ENCODE measurements at regions not wholly inside any gene's neighbourhood (a gene's known extent, or its start where the extent isn't known, plus 50 kb on each side); places are given as distances from the start of the nearest gene placed in this dataset.

- Histone ChIP-seq H3K4me2 (no peak overlapping the region), H3K27ac (no peak overlapping the region), H2AFZ (replicated peaks) (no peak overlapping the region), H3K4me1 (no peaks in the 10 kb centered on the region), H3K9ac (no peak overlapping the region), H3K79me2 (ENCODE audit: low read depth) (no peaks in the 10 kb centered on the region), H4K20me1 (ENCODE audit: low read depth) (no peaks in the 10 kb centered on the region), H3F3A (ENCODE audit: low read depth) (no peaks in the 10 kb centered on the region), H3K4me3 (no peak overlapping the region), H3K27me3 (no peaks in the 10 kb centered on the region), H3K36me3 (no peaks in the 10 kb centered on the region), H3K9me3 (ENCODE audit: low read depth) (no peaks in the 10 kb centered on the region)
- H3K27me3 Mint-ChIP-seq (ENCODE audit: insufficient read depth, low read depth), result no peaks in the 10 kb centered on the region
- no peak overlapping the region for H3K27ac Mint-ChIP-seq
- H3K4me1 Mint-ChIP-seq, result peaks cover 3% of the 10 kb centered on the region
- no peak for DNase-seq (ENCODE audit: low spot score)
- H3K36me3 Mint-ChIP-seq, result no peaks in the 10 kb centered on the region
- H3K4me3 Mint-ChIP-seq, result no peak overlapping the region
- no peaks in the 10 kb centered on the region for H3K9me3 Mint-ChIP-seq
- TF ChIP-seq, protein P1, sequence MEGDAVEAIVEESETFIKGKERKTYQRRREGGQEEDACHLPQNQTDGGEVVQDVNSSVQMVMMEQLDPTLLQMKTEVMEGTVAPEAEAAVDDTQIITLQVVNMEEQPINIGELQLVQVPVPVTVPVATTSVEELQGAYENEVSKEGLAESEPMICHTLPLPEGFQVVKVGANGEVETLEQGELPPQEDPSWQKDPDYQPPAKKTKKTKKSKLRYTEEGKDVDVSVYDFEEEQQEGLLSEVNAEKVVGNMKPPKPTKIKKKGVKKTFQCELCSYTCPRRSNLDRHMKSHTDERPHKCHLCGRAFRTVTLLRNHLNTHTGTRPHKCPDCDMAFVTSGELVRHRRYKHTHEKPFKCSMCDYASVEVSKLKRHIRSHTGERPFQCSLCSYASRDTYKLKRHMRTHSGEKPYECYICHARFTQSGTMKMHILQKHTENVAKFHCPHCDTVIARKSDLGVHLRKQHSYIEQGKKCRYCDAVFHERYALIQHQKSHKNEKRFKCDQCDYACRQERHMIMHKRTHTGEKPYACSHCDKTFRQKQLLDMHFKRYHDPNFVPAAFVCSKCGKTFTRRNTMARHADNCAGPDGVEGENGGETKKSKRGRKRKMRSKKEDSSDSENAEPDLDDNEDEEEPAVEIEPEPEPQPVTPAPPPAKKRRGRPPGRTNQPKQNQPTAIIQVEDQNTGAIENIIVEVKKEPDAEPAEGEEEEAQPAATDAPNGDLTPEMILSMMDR (IDR thresholded peaks at IDR 0.05), result no peak
These were observed 515.9 kb downstream of the PLPP3 start for GRCh38 chr1:56063461-56063860.

GRCh38 chr1:56062625-56063024 lies 516.7 kb downstream of the PLPP3 start:
- TF ChIP-seq EZH2phosphoT487 (IDR thresholded peaks at IDR 0.05) (no peak), EZH2 (IDR thresholded peaks at IDR 0.05) (no peak)
- TF ChIP-seq, protein P1 (IDR thresholded peaks at IDR 0.05), result no peak
- no peaks in the 10 kb centered on the region for H3K9me3 ChIP-seq (ENCODE audit: low read depth)
- no peak overlapping the region for H3K9ac ChIP-seq
- H3K4me2 ChIP-seq, result no peak overlapping the region
- H2AFZ ChIP-seq (replicated peaks), result no peak overlapping the region
- no peak overlapping the region for H3K27ac ChIP-seq
- H3K27me3 ChIP-seq, result no peaks in the 10 kb centered on the region
- no peaks in the 10 kb centered on the region for H3K79me2 ChIP-seq (ENCODE audit: low read depth)
- no peaks in the 10 kb centered on the region for H3K36me3 Mint-ChIP-seq
- no peaks in the 10 kb centered on the region for H3K27me3 Mint-ChIP-seq (ENCODE audit: insufficient read depth, low read depth)
- no peaks in the 10 kb centered on the region for H4K20me1 ChIP-seq (ENCODE audit: low read depth)
- no peak overlapping the region for H3K27ac Mint-ChIP-seq
- peaks cover 3% of the 10 kb centered on the region for H3K4me1 Mint-ChIP-seq
- no peaks in the 10 kb centered on the region for H3K36me3 ChIP-seq
- no peaks in the 10 kb centered on the region for H3K9me3 Mint-ChIP-seq
- no peaks in the 10 kb centered on the region for H3K4me1 ChIP-seq
- no peaks in the 10 kb centered on the region for H3F3A ChIP-seq (ENCODE audit: low read depth)
- H3K4me3 ChIP-seq, result no peak overlapping the region
- DNase-seq (ENCODE audit: low spot score), result no peak
- H3K4me3 Mint-ChIP-seq, result no peak overlapping the region

DNA sequence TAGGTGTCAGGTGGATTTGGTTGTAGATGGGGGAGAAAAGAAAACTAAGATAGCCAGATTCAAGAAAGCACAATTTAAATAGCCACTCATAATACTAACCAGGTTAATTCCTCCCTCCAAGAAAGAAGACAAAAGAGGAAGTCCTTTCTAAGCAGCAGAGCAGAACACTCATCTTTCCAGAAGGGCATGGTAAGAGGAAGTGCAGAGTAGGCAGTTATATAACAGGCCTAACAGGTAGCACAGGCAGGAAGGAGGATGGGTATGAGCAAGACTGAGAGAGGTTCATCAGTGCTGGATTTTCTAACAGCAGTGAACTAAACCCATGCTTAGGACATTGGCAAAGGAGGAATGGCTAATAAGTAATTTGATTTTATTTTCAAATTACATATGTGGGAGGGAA lies 517.5 kb downstream of the PLPP3 start:
- Histone ChIP-seq H3K4me3 (no peak overlapping the region), H3F3A (ENCODE audit: low read depth) (no peaks in the 10 kb centered on the region), H3K4me2 (no peak overlapping the region), H3K4me1 (no peaks in the 10 kb centered on the region), H3K36me3 (no peaks in the 10 kb centered on the region), H2AFZ (replicated peaks) (no peak overlapping the region), H3K79me2 (ENCODE audit: low read depth) (no peaks in the 10 kb centered on the region), H3K27me3 (no peaks in the 10 kb centered on the region), H4K20me1 (ENCODE audit: low read depth) (no peaks in the 10 kb centered on the region), H3K27ac (no peak overlapping the region), H3K9me3 (ENCODE audit: low read depth) (no peaks in the 10 kb centered on the region), H3K9ac (no peak overlapping the region)
- no peak for DNase-seq (ENCODE audit: low spot score)
- TF ChIP-seq, protein P1 (IDR thresholded peaks at IDR 0.05), result no peak
- TF ChIP-seq EZH2 (IDR thresholded peaks at IDR 0.05) (no peak), EZH2phosphoT487 (IDR thresholded peaks at IDR 0.05) (no peak)
- H3K27ac Mint-ChIP-seq, result no peak overlapping the region
- H3K4me1 Mint-ChIP-seq, result peaks cover 3% of the 10 kb centered on the region
- no peaks in the 10 kb centered on the region for H3K9me3 Mint-ChIP-seq
- H3K27me3 Mint-ChIP-seq (ENCODE audit: insufficient read depth, low read depth), result no peaks in the 10 kb centered on the region
- H3K36me3 Mint-ChIP-seq, result no peaks in the 10 kb centered on the region
- H3K4me3 Mint-ChIP-seq, result no peak overlapping the region

- Histone ChIP-seq H3K4me1 (no peaks in the 10 kb centered on the region), H3K4me2 (no peak overlapping the region), H3K79me2 (ENCODE audit: low read depth) (no peaks in the 10 kb centered on the region), H3K36me3 (no peaks in the 10 kb centered on the region), H3K27ac (no peak overlapping the region), H3K9me3 (ENCODE audit: low read depth) (no peaks in the 10 kb centered on the region), H3F3A (ENCODE audit: low read depth) (no peaks in the 10 kb centered on the region), H3K4me3 (no peak overlapping the region), H2AFZ (replicated peaks) (no peak overlapping the region), H3K27me3 (no peaks in the 10 kb centered on the region), H3K9ac (no peak overlapping the region), H4K20me1 (ENCODE audit: low read depth) (no peaks in the 10 kb centered on the region)
- Mint-ChIP-seq H3K4me3 (no peak overlapping the region), H3K9me3 (no peaks in the 10 kb centered on the region), H3K36me3 (no peaks in the 10 kb centered on the region), H3K27ac (no peak overlapping the region), H3K27me3 (ENCODE audit: insufficient read depth, low read depth) (no peaks in the 10 kb centered on the region), H3K4me1 (peaks cover 3% of the 10 kb centered on the region)
- DNase-seq (ENCODE audit: low spot score), result no peak
- TF ChIP-seq EZH2 (IDR thresholded peaks at IDR 0.05) (no peak), EZH2phosphoT487 (IDR thresholded peaks at IDR 0.05) (no peak)
- TF ChIP-seq, protein P1 (IDR thresholded peaks at IDR 0.05), result no peak
These were observed 518.5 kb downstream of the PLPP3 start for GRCh38 chr1:56060906-56061305.

Measured in neural progenitor cell (in vitro differentiated cells).